Loucy (cell line): ENCODE measurements at regions not wholly inside any gene's neighbourhood (a gene's known extent, or its start where the extent isn't known, plus 50 kb on each side); places are given as distances from the start of the nearest gene placed in this dataset.

Experiments used
- H2AFZ ChIP-seq: fragments of 200-600 bp; sonication (generic); 2 replicates; pipeline ENCODE4 v1.6.0; 2016; ENCODE audit warnings: antibody characterized with exemption, mild to moderate bottlenecking, low read length, moderate library complexity
- H3F3A ChIP-seq: fragments of 200-600 bp; 2 replicates; pipeline ENCODE4 v1.6.0; 2016; ENCODE audit warnings: antibody characterized with exemption, low read depth, mild to moderate bottlenecking
- H3K27me3 ChIP-seq: fragments of 200-600 bp; sonication (generic); 2 replicates; pipeline ENCODE4 v1.6.1; 2014; ENCODE audit warnings: low read length, mild to moderate bottlenecking; ENCODE audit not compliant: insufficient read depth, poor library complexity, severe bottlenecking
- H3K36me3 ChIP-seq: fragments of 200-600 bp; sonication (generic); 2 replicates; pipeline ENCODE4 v1.6.1; 2016; ENCODE audit warnings: low read length; ENCODE audit not compliant: insufficient read depth
- H3K4me1 ChIP-seq: fragments of 200-600 bp; sonication (generic); 2 replicates; pipeline ENCODE4 v1.5.1; 2014; ENCODE audit warnings: low read length, mild to moderate bottlenecking; ENCODE audit not compliant: insufficient read depth, poor library complexity, severe bottlenecking
- H3K4me2 ChIP-seq: fragments of 200-600 bp; sonication (generic); 2 replicates; pipeline ENCODE4 v1.6.0; 2014; ENCODE audit warnings: antibody characterized with exemption, low read length, low read depth, mild to moderate bottlenecking; ENCODE audit not compliant: poor library complexity, severe bottlenecking
- H3K4me3 ChIP-seq: fragments of 200-600 bp; sonication (generic); 2 replicates; pipeline ENCODE4 v1.5.1; 2014; ENCODE audit warnings: low read length, mild to moderate bottlenecking, mixed read lengths; ENCODE audit not compliant: poor library complexity, severe bottlenecking
- H3K79me2 ChIP-seq: fragments of 200-600 bp; sonication (generic); 2 replicates; pipeline ENCODE4 v1.6.1; 2014; ENCODE audit warnings: low read length; ENCODE audit not compliant: insufficient read depth
- H3K9ac ChIP-seq: fragments of 200-600 bp; sonication (generic); 2 replicates; pipeline ENCODE4 v1.6.0; 2014; ENCODE audit warnings: mild to moderate bottlenecking, low read depth, low read length, moderate library complexity; ENCODE audit not compliant: poor library complexity, severe bottlenecking
- H3K9me2 ChIP-seq: fragments of 200-600 bp; sonication (generic); replicated peaks from 2 replicates; pipeline ENCODE4 v1.6.1; 2016; ENCODE audit warnings: low read depth, low read length, mixed read lengths
- H3K9me3 ChIP-seq: fragments of 200-600 bp; sonication (generic); 2 replicates; pipeline ENCODE4 v1.6.1; 2014; ENCODE audit warnings: mild to moderate bottlenecking, antibody characterized with exemption, low read length, low read depth; ENCODE audit not compliant: insufficient read depth
- H4K20me1 ChIP-seq: fragments of 200-600 bp; sonication (generic); 2 replicates; pipeline ENCODE4 v1.6.0; 2014; ENCODE audit warnings: antibody characterized with exemption, low read length, mild to moderate bottlenecking; ENCODE audit not compliant: insufficient read depth, poor library complexity, severe bottlenecking
- CTCF ChIP-seq: fragments of 200-600 bp; sonication (generic); conservative IDR thresholded peaks from 2 replicates; pipeline ENCODE4 v1.5.1; 2014; ENCODE audit warnings: mild to moderate bottlenecking, antibody characterized with exemption, low read length
- EZH2phosphoT487 ChIP-seq: fragments of 200-600 bp; IDR thresholded peaks from 2 replicates; pipeline ENCODE4 v1.6.1; 2018; ENCODE audit warnings: antibody characterized with exemption, mild to moderate bottlenecking, moderate library complexity, borderline replicate concordance

- H3K27me3 ChIP-seq = no peaks in the 10 kb centered on the region
- no peak overlapping the region for H3K4me2 ChIP-seq
- no peaks in the 10 kb centered on the region for H3F3A ChIP-seq
- H3K4me1 ChIP-seq = no peaks in the 10 kb centered on the region
- TF ChIP-seq EZH2phosphoT487 (no peak), CTCF (no peak)
- H3K79me2 ChIP-seq = no peaks in the 10 kb centered on the region
- H4K20me1 ChIP-seq = no peaks in the 10 kb centered on the region
- H3K9me3 ChIP-seq = no peaks in the 10 kb centered on the region
- no peaks in the 10 kb centered on the region for H3K36me3 ChIP-seq
- no peaks in the 10 kb centered on the region for H3K9me2 ChIP-seq
- H2AFZ ChIP-seq = no peak overlapping the region
- no peak overlapping the region for H3K9ac ChIP-seq
- H3K4me3 ChIP-seq = no peak overlapping the region
Measured at GRCh38 chr11:130611791-130612251, 163.4 kb downstream of the ADAMTS15 start.

DNA sequence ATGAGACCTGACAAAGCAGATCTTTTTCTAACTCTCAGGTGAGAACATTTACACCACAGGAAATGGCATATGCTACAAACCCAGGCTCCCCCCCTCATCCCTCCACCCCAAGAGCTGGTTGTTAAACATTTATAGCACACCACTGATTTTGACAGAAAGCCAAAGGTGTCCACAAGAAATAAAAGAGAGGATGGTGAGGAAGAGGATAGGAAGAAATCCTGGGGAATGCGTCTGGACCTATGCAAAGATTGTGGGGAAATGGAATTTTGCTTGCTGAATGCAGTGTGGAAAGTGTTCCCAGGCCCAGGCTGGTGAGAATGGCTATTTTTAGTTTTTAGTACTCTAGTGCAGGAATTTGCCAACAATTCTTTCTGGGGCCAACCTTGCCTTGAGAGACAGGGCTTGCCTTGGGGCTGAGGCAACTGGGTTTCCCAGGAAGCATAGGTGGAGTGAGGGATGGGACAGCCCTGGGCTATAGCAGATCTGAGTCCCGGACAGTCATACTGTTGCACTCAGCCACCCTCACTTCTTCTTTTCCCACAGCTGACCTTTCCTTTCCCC, 163.9 kb downstream of the ADAMTS15 start:
- Histone ChIP-seq H3K9me3 (no peaks in the 10 kb centered on the region), H3K79me2 (no peaks in the 10 kb centered on the region), H3K9ac (no peak overlapping the region), H3K36me3 (no peaks in the 10 kb centered on the region), H2AFZ (no peak overlapping the region), H3K4me2 (no peak overlapping the region), H3K9me2 (no peaks in the 10 kb centered on the region), H4K20me1 (no peaks in the 10 kb centered on the region), H3K27me3 (no peaks in the 10 kb centered on the region), H3K4me1 (no peaks in the 10 kb centered on the region), H3F3A (no peaks in the 10 kb centered on the region), H3K4me3 (no peak overlapping the region)
- TF ChIP-seq CTCF = no peak
- TF ChIP-seq EZH2phosphoT487 = no peak

DNA sequence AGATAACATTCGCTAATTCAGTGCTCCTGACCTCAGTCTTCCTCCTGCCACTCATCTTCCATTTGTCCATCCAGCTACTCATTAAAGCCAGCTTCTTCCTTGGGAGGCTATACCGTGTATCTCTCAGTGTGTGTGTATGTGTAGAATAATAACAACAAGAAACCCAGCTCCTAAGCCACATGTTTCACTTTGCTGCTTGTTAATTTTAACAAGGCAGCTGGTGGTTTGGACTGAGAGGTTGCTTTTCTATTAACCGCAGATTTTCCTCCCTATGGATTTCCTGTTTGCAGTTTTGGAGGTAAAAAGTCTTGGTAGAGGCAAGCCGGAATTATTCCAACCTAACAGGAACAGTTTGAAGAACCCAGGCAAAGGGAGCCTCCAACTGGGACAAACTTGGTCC, 165.0 kb downstream of the ADAMTS15 start:
- no peak overlapping the region for H3K4me2 ChIP-seq
- H3K4me1 ChIP-seq = no peaks in the 10 kb centered on the region

More for the DNA sequence above, 165.0 kb downstream of the ADAMTS15 start:
- no peak overlapping the region for H3K9ac ChIP-seq
- H3F3A ChIP-seq = no peaks in the 10 kb centered on the region
- H2AFZ ChIP-seq = no peak overlapping the region
- no peaks in the 10 kb centered on the region for H4K20me1 ChIP-seq
- H3K9me3 ChIP-seq = no peaks in the 10 kb centered on the region
- TF ChIP-seq CTCF (no peak), EZH2phosphoT487 (no peak)
- H3K4me3 ChIP-seq = no peak overlapping the region
- no peaks in the 10 kb centered on the region for H3K9me2 ChIP-seq
- no peaks in the 10 kb centered on the region for H3K79me2 ChIP-seq
- no peaks in the 10 kb centered on the region for H3K27me3 ChIP-seq
- H3K36me3 ChIP-seq = no peaks in the 10 kb centered on the region
